ENCODE measurements at regions not wholly inside any gene's neighbourhood (a gene's known extent, or its start where the extent isn't known, plus 50 kb on each side); places are given as distances from the start of the nearest gene placed in this dataset.

DNA sequence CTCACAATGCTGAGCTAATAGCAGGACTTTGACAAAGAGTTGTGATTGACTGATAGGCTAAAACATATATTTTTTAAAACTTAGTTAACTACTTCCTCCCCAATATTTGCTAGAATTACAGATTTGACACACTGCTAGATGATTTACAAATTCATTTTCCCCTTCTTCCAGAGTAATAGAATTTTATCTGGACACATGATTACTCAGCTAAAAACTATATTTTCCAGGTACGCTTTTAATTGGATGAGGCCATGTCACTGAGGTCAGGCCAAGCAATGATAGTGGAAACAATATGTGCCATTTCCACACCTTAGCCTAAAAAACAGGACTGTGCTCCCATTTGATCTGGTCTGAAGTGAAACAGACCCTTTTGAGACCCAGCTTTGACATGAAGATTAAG lies 193.3 kb upstream of the PGRMC2 start:
- DNase-seq = no peak

DNA sequence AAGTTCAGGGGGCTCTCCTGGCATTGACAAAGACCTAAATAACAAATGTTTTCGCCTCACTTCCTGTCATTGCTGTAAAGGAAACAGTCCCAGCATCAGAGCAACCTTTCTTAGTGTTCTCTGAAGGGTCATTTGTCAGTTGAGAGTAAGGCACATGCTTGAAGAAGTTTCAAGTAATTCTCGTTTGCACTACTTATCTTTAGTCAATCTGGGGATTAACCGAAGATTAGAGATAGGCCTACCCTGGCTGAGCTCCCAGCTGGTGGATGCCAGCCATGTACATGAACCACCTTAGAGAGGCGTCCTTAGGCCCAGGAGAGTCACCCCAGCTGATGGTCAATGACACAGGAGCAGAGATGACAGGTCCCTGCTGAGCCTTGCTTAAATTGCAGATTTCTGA lies 189.9 kb upstream of the PGRMC2 start:
- DNase-seq = no peak

DNA sequence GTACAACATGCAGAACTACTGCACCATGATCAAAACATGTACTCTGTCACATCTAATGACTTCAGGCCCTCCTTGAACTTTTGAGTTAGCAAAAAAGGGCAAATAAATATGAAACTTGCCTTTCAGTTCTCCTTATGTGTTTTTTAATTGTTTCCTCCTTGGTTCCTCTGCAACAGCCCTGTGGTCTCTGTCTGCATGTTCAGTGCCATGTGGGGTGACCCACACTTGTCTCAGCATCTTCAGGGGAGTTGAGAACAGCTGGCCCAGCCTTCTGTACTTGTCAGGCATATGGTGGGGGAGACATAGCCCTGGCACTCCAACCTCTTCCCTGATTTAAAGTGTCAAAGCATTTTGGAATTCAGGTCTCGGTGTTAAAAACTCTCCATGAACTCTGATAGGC lies 188.0 kb upstream of the PGRMC2 start:
- DNase-seq = no peak

DNA sequence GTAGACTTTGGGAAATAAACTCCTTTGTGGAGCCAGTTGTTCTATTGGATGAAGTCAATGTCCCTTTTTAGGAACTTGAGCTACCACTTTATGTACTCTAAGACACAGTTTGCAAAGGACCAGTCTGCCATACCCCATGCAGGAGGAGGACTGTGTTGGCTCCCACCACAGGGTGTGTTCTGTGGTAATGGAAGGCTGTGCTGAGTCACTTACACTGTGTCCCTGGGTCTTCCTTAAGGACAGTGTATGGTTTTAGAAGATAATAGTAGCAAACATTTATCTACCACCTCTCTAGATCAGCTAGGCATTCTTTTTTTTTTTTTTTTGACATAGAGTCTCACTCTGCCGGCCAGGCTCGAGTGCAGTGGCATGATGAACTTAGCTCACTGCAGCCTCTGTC lies 184.0 kb upstream of the PGRMC2 start:
- DNase-seq = no peak

DNA sequence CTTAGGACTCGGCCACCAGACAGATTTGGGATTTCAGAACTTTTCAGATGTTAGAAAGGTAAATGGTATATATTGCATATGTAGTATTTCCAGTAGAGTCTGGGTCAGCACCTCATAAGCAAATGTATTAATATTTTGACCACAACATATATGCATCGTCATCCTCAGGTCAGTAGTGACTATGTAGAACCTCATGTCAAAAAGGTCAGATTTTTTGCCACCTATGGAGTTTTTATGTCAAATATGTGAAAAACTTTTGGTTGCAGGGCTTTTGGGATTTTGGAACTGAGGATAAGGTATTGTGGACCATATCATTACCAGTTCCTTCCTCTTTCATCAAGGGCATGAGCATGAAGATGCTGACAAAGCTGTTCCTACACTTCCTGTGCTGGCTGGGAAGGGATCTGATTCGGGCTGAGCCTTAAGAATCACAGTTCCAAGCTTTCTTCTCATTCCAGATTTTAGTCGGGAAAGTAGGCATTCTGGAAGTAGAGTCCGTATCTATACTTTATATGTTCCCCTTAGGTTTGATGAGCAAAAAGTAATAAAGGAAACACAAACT lies 183.0 kb upstream of the PGRMC2 start:
- no peak for DNase-seq

DNA sequence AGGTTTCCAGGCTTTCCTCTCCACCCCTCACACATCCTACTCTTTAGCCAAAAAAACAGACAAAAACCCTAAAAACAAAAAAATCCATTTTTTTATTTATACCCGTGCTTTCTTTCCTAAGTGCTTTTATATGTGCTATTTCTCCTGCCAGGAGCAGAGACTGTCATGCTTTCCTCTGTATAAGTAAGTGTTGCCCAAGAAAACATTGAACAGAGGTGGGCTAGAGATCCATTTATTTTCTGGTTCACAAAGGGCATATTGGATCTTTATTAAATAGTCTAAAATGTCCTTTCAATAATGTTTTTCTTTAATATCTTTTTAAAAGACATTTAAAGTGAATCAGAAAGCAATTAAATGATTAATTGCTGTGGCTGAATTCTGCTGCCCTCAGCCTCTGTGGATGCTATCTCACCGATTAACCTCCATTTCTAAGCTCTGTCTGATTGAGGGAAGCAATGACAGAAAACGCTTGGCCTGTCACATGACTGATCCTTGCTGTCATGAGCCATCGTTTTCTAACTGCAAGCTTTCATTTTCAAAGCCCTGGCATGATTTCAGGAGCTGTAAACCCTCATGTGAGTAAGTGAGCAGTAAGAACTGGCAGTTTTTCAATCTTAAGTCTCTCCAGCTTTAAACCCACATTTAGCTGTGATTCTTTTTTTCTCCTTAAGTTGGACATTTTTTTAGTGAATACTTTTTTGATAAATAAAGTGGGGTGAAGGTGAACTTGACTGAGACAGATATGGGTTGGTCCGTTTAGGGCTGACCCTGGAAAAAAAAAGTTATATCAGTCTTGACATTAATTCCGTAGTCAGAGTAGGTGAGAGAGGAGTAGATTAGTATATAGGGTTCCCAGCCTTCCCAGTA lies 180.7 kb upstream of the PGRMC2 start:
- DNase-seq = no peak

DNA sequence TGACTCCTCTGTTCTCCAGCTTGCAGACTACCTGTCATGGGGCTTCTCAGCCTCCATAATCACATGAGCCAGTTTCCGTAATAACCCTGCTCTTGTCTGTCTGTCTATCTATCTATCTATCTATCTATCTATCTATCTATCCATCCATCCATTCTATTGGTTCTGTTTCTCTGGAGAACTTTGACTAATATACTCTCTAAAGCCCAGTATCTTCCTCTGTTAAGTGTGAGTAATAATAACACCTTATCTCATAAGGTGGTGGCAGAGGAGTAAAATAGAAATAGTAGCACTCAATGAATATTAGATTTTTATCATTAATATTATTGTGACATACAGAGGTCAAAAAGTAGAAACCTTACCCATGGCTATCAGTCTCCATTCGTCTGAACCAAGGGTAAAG lies 177.9 kb upstream of the PGRMC2 start:
- no peak for DNase-seq

DNA sequence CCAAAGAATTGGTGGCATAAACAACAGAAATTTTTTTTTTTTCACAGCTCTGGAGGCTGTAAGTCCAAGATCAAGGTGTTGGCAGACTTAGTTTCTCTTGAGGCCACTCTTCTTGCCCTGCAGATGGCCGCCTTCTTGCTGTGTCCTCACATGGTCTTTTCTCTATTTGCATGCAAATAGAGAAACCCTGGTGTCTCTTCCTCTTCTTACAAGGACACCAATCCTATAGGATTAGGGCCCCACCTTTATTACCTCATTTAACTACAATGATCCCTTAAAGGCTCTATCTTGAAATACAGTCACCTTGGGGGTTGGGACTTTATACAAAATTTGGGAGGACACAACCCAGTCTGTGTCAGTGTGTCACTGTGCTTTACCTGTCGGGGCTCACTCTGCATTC lies 175.4 kb upstream of the PGRMC2 start:
- DNase-seq = no peak

DNA sequence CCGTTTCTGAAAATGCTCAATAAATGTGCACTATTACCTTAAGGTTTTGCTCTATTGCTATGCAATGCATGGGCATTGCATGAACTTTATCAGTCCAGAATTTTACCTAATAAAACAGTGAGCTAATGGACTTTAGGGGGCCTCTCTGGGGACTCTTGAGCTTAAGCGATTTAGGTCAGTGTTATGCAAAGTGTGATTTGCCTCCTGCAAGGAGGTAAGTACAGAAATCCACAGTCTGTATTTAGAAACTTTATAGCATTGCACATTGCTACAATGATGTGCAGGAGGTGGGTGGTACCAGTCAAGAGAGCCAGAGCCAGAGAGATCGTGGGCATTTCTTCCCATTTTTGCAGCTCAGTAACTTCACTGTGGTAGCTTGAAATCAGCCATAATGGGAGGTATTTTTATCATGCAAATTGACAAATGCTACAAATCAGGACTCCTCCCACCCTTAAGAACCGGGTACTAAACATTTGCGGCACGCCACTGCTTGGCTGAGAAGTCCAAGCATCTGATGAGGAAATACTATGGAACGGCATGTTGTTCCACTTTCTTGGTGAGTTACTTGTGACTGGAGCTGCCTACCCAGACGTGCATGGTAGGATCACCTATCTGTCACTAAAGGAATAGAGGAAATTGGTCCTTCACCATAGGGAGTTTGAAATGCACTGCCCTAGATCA lies 174.6 kb upstream of the PGRMC2 start:
- DNase-seq = no peak

DNA sequence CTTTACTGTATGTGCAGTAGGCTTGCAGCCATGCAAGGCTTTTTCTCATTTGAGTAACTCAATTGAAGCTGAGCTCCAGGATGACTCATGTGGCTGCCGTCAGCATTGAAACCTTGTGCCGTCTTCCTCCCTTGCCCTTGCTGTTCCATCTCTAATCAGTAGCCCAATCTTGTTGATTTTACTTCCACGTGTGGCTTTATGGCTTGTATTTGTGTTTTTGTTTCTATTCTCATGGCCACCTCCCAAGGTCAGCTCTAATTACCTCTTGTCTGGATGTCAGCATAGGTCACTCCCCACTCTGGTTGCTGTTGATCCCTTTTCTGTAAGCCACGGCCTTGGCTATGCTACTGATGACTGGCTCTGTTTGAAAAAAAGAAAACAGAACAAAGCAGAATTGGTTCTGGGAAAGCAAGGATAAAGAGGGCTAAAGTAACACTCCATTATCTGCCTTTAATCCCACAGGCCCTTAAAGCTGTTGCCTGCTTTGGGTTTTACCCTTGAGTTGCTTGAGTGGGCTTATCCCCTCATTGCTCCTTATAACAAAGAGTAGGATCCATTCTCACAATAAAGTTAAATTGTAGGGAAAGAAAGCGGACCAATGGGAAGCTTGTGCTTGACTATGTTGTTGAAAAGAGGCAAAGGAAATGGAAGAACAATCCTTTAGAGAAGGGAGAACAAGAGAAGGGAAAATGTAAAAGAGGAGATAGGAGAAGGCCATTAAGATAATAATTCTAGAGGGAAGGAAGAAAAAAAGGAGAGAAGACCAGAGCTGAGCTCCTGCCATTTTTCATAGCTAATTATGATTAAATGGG lies 173.9 kb upstream of the PGRMC2 start:
- DNase-seq = peak; percentile 89

DNA sequence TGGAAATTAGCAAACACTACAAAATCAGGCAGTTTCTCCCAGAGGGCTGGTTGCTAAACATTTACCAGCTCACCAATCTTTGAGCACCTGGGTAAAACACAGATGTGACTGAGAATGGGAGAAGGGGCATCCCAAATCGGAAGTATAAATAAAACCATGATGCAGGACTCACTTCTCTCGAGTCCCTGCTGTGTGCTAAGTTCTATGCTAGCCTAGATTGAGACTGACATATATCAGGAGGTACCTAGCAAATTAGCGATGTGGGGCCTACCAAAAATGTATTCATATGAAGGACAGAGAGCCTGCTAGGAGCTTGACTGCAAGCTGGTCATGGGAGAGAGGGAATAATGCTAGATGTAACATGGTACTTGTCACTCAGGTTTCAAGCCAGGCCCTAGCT lies 171.9 kb upstream of the PGRMC2 start:
- DNase-seq = no peak

DNA sequence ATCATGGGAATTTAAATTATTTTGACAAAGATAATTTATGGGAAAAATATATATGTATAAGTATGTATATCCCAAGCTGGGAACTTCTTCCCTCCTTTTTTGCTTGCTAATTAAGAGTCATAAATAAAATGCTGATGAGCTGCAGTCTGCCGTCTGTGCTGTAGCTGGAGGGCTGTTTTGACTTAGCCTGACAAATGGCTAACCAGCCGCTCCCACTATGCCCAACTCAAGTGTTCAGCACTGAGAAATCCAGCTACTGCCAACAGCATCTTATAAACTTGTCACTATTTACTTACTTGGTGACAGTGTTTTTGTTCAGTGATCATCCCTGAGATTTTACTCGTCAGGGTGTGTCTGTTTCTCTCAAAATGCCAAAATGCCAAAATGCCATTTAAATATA lies 171.2 kb upstream of the PGRMC2 start:
- no peak for DNase-seq

DNA sequence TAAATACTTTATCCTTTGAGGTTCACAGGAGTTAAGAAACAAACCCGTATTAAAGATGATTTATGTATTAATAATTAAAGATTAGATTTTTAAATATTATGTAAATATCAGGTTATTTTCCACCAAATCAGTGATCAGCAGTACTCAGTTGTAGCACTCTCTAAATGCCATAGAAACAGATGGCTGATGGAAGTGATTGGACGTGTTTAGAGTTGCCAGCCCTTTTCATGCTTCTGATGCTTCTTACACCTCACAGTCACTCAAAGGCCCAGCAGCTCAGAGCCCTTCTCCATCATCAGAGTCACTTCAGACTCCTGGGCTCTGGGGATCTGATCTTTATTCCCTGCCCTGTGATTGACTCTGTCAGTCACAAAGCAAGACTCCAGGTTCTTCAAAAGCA lies 170.1 kb upstream of the PGRMC2 start:
- no peak for DNase-seq

DNA sequence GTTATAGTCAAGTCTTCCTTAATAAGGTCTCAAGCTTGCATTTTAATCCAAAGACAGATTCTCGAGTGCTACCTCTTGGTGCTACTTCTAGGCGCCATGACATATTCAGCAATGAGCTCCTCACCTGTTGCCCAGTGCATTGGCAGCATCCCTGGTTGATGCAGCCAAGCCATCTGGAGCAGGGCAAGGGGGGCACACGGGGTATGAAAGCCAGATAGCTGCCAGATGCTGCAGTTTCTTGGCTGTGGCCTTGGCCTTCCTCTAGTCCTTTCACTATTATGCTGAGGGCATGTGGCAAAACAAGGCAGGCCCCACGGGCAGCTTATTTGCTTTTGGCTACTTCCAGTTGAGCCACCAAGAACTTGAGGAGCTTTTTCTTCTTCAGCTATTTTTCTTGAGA lies 168.6 kb upstream of the PGRMC2 start:
- no peak for DNase-seq

DNA sequence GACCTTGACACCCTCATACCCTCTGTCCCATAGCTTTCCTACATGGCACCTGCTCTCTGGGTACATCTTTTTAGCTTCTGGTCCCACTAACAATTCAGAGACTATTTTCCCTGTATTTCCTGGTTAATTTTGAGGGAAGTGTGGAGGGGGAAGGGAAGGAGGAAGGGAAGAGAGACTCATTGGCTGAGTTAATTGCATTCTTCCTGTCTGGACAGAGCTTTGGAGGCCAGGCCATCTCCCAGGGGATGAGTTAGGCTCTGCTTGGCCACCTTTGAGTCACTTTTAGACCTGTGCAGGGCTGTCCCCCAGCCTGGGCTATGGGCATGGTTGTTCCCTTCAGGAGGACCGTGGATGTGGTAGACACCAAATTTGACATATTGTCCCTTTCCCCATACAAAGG lies 167.9 kb upstream of the PGRMC2 start:
- DNase-seq = no peak

DNA sequence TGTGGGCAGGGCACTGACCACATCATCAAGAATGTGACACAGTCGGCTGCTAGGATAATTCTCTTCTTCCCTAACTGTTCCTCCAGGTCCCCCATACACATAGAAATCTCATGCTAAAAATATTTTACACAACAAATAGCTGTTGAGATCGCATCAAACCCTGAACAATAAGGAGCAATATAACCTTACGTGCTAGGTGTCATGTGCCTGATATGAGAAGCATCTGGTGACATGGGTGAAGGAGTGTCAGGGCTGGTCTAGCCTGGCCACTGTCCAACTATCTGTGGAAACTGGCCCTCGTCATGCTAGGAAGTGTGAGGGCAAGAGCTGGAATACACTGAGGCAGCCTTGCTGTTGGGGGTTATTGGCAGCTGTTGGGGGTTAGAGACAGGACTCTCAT lies 167.3 kb upstream of the PGRMC2 start:
- no peak for DNase-seq

DNA sequence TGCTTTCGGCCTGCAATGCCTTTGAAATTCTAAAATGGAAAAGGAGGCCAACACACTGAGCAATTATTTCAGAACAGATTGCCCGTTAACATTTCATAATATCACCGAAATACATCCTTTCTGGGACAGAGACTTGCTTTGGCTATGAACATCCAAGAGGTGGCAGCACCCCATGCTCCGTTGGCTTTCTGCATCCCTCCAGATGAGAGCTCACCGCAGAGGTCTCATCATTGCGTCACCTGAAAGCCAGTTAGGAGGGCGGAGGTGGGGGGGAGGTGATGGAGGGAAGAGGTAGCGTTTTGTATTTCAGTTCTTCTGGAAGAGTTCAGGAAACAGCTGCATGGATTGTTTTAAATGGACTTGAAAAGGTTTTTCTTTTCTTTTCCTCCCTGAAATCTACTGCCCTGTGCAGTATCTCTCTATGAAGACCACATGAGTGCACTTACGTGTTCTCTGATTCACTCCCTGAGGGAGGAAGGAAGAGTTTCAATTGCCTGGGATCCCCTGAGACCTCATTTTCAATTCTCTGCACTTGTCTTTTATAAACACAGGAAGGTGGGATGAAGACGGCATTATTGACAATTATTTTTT lies 166.8 kb upstream of the PGRMC2 start:
- peak; percentile 92 for DNase-seq

DNA sequence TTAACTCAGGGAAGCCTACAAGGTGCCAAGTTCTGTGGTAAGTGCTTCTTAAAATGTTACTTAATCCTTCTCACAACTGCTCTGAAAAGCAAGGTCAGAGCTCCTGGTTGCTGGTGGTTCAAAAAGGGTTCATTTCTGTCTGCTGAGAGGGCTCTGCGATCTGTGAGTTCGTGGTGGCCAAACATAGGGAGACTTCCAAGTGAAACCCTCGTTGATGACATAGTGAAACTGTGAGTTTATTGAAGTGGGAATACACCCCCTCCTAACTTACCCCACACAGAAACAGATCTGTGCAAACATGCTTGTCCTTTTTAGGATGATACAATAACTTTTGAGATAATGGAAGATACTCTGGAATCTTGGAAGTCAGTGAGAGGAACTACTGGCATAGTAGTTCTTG lies 164.8 kb upstream of the PGRMC2 start:
- DNase-seq = no peak

DNA sequence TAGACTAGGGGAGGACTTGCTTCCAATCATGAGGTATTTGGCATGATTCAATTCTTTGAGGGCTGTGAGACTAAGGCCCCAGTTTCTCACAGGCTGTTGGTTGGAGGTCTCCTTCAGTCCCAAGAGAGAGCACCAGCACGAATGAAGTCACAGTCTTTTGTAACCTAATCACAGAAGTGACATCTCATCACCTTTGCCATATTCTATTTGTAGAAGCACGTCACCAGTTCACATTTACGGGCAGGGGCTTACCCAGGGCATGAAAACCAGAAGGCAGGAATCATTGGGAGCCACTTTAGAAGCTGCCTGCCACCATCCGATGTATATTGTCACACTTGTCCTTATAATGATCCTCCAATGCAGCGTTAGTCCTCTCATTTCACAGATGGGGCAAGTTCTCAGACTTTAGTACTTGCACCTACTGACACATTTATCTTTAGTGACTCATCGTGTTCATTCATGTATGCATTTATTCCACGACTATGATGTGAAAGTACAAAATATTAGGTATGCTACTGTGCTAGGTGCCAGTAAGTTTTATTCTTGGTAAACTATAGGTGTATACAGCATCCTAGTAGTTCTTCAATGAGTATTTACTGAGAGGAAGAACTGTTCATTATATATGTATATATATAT lies 163.8 kb upstream of the PGRMC2 start:
- DNase-seq = no peak

DNA sequence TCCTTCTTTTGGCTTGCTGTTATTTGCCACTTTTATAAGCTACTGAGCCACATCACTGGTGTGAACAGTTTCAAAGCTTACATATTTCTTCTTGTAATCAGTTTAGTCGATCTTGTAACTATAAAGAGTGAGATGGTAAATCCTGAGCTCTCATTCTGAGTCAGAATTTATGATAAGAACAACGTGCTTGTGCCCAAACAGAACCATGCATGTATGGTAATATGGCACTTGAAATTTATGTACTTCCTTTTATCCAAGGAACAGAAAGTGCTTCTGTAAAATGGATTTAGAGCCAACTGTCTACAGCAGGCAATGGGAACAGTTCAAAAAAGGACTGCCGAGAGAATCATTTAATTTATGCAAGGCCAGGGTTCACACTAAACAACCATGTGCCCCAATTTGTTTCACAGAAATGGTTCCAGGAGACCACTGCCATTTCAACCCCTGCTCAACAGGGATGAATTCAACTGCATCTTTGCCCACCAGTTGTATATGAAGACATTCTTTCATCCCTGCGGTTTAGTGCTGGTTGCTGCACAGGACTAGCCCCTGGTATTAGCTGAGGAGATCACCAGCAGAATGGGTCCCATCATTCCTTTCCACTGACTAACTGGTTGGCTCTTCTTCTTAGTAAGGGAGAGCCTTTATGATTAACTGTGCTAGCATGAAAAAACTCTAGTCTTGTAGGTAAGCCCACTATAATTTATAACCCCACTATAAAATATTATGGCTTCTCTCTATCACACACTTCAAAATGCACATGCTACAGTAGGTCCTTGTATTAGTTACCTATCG lies 162.9 kb upstream of the PGRMC2 start:
- no peak for DNase-seq

DNA sequence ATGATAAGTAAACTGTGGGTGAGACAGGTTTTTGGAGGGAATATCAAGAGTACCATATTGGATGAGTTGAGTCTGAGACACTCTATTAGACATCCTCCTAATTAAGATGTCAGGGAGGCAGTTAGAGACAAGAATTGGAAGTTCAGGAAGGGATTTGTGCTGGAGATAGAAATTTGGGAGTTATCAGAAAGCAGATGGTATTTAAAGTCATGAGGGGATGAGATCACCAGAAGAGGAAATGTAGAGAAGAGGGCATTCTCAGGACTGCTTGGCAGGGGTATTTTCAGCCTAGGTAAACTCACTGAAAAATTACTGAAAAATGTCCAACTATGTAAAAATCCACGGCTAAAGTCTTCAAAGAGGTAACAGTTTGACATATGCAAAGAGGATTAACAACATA lies 161.6 kb upstream of the PGRMC2 start:
- no peak for DNase-seq
